Stimulated activated memory B cell treated with anti-CD40 and anti-IgM and Interleukin-4, amounts not matched to agents 10 μg/mL and 1 μg/mL and 100 μg/mL, for 72 hours (primary cell): ENCODE measurements at regions not wholly inside any gene's neighbourhood (a gene's known extent, or its start where the extent isn't known, plus 50 kb on each side); places are given as distances from the start of the nearest gene placed in this dataset.

Source experiments
- ATAC-seq: fragments of 150-1000 bp; cut with Tn5 transposase; 2 replicates; pipeline ENCODE4 v1.10.0; 2021
- H3K27ac Mint-ChIP-seq: one replicate; pipeline ENCODE4 v1.8.0; 2022; ENCODE audit warnings: mild to moderate bottlenecking, mixed read lengths
- H3K27me3 Mint-ChIP-seq: one replicate; pipeline ENCODE4 v1.8.0; 2022; ENCODE audit warnings: mixed read lengths
- H3K36me3 Mint-ChIP-seq: one replicate; pipeline ENCODE4 v1.8.0; 2022; ENCODE audit warnings: mixed read lengths
- H3K4me1 Mint-ChIP-seq: one replicate; pipeline ENCODE4 v1.8.0; 2022; ENCODE audit warnings: mixed read lengths
- H3K4me3 Mint-ChIP-seq: one replicate; pipeline ENCODE4 v1.8.0; 2022; ENCODE audit warnings: mild to moderate bottlenecking, moderate library complexity, mixed read lengths
- H3K9me3 Mint-ChIP-seq: one replicate; pipeline ENCODE4 v1.8.0; 2022; ENCODE audit warnings: mixed read lengths

GRCh38 chr18:75836516-75836915 lies 409.0 kb upstream of the SMIM21 start:
- no peak overlapping the region for H3K27ac Mint-ChIP-seq
- no peak for ATAC-seq

GRCh38 chr18:75831960-75832359 lies 404.5 kb upstream of the SMIM21 start:
- H3K27ac Mint-ChIP-seq = no peak overlapping the region
- H3K4me3 Mint-ChIP-seq = no peak overlapping the region

More at GRCh38 chr18:75836516-75836915, 409.0 kb upstream of the SMIM21 start:
- Mint-ChIP-seq H3K4me3 (no peak overlapping the region), H3K27me3 (no peaks in the 10 kb centered on the region), H3K9me3 (no peaks in the 10 kb centered on the region), H3K36me3 (no peaks in the 10 kb centered on the region), H3K4me1 (no peaks in the 10 kb centered on the region)

GRCh38 chr18:75830828-75831227 lies 403.3 kb upstream of the SMIM21 start:
- H3K4me3 Mint-ChIP-seq = no peak overlapping the region
- no peaks in the 10 kb centered on the region for H3K9me3 Mint-ChIP-seq
- no peak for ATAC-seq
- no peak overlapping the region for H3K27ac Mint-ChIP-seq
- H3K4me1 Mint-ChIP-seq = no peaks in the 10 kb centered on the region
- no peaks in the 10 kb centered on the region for H3K36me3 Mint-ChIP-seq
- no peaks in the 10 kb centered on the region for H3K27me3 Mint-ChIP-seq

More at GRCh38 chr18:75831960-75832359, 404.5 kb upstream of the SMIM21 start:
- H3K4me1 Mint-ChIP-seq = no peaks in the 10 kb centered on the region
- no peaks in the 10 kb centered on the region for H3K9me3 Mint-ChIP-seq
- no peaks in the 10 kb centered on the region for H3K27me3 Mint-ChIP-seq
- H3K36me3 Mint-ChIP-seq = no peaks in the 10 kb centered on the region
- no peak for ATAC-seq

- no peaks in the 10 kb centered on the region for H3K4me1 Mint-ChIP-seq
- H3K27me3 Mint-ChIP-seq = no peaks in the 10 kb centered on the region
- H3K9me3 Mint-ChIP-seq = no peaks in the 10 kb centered on the region
- H3K4me3 Mint-ChIP-seq = no peak overlapping the region
- H3K36me3 Mint-ChIP-seq = no peaks in the 10 kb centered on the region
- no peak for ATAC-seq
- H3K27ac Mint-ChIP-seq = no peak overlapping the region
Measured at GRCh38 chr18:75829091-75829490, 401.6 kb upstream of the SMIM21 start.

GRCh38 chr18:75828379-75828778 lies 400.9 kb upstream of the SMIM21 start:
- Mint-ChIP-seq H3K4me3 (no peak overlapping the region), H3K27ac (no peak overlapping the region), H3K4me1 (no peaks in the 10 kb centered on the region), H3K27me3 (no peaks in the 10 kb centered on the region), H3K36me3 (no peaks in the 10 kb centered on the region), H3K9me3 (no peaks in the 10 kb centered on the region)
- ATAC-seq = no peak

GRCh38 chr18:75827751-75828287 lies 400.3 kb upstream of the SMIM21 start:
- no peak for ATAC-seq
- H3K27me3 Mint-ChIP-seq = no peaks in the 10 kb centered on the region
- no peaks in the 10 kb centered on the region for H3K36me3 Mint-ChIP-seq
- no peak overlapping the region for H3K4me3 Mint-ChIP-seq
- no peaks in the 10 kb centered on the region for H3K4me1 Mint-ChIP-seq
- H3K27ac Mint-ChIP-seq = no peak overlapping the region
- no peaks in the 10 kb centered on the region for H3K9me3 Mint-ChIP-seq

- H3K4me3 Mint-ChIP-seq = no peak overlapping the region
- ATAC-seq = no peak
- no peaks in the 10 kb centered on the region for H3K4me1 Mint-ChIP-seq
- H3K36me3 Mint-ChIP-seq = no peaks in the 10 kb centered on the region
- H3K9me3 Mint-ChIP-seq = peaks cover 3% of the 10 kb centered on the region
- H3K27ac Mint-ChIP-seq = no peak overlapping the region
- no peaks in the 10 kb centered on the region for H3K27me3 Mint-ChIP-seq
Measured at GRCh38 chr18:75824661-75825060, 397.2 kb upstream of the SMIM21 start.

GRCh38 chr18:75823471-75823870 lies 396.0 kb upstream of the SMIM21 start:
- Mint-ChIP-seq H3K4me1 (no peaks in the 10 kb centered on the region), H3K27ac (no peak overlapping the region), H3K4me3 (no peak overlapping the region), H3K36me3 (no peaks in the 10 kb centered on the region), H3K27me3 (no peaks in the 10 kb centered on the region), H3K9me3 (peaks cover 3% of the 10 kb centered on the region)
- ATAC-seq = no peak

- H3K27ac Mint-ChIP-seq = no peak overlapping the region
- no peak for ATAC-seq
- H3K36me3 Mint-ChIP-seq = no peaks in the 10 kb centered on the region
- H3K4me3 Mint-ChIP-seq = no peak overlapping the region
- H3K9me3 Mint-ChIP-seq = peaks cover 3% of the 10 kb centered on the region
- H3K27me3 Mint-ChIP-seq = no peaks in the 10 kb centered on the region
- no peaks in the 10 kb centered on the region for H3K4me1 Mint-ChIP-seq
Measured at GRCh38 chr18:75818383-75818782, 390.9 kb upstream of the SMIM21 start.

GRCh38 chr18:75815767-75816166 lies 388.3 kb upstream of the SMIM21 start:
- no peak overlapping the region for H3K27ac Mint-ChIP-seq
- no peaks in the 10 kb centered on the region for H3K27me3 Mint-ChIP-seq
- H3K9me3 Mint-ChIP-seq = peaks cover 3% of the 10 kb centered on the region
- no peak overlapping the region for H3K4me3 Mint-ChIP-seq
- H3K36me3 Mint-ChIP-seq = no peaks in the 10 kb centered on the region
- no peaks in the 10 kb centered on the region for H3K4me1 Mint-ChIP-seq
- ATAC-seq = no peak

- no peak overlapping the region for H3K27ac Mint-ChIP-seq
- no peak overlapping the region for H3K4me3 Mint-ChIP-seq
- ATAC-seq = no peak
- H3K4me1 Mint-ChIP-seq = no peaks in the 10 kb centered on the region
- no peaks in the 10 kb centered on the region for H3K36me3 Mint-ChIP-seq
- no peaks in the 10 kb centered on the region for H3K27me3 Mint-ChIP-seq
- H3K9me3 Mint-ChIP-seq = no peaks in the 10 kb centered on the region
Measured at GRCh38 chr18:75812761-75813160, 385.3 kb upstream of the SMIM21 start.

- H3K4me1 Mint-ChIP-seq = no peaks in the 10 kb centered on the region
- no peaks in the 10 kb centered on the region for H3K36me3 Mint-ChIP-seq
- no peaks in the 10 kb centered on the region for H3K27me3 Mint-ChIP-seq
- no peak for ATAC-seq
- H3K27ac Mint-ChIP-seq = no peak overlapping the region
- no peak overlapping the region for H3K4me3 Mint-ChIP-seq
- no peaks in the 10 kb centered on the region for H3K9me3 Mint-ChIP-seq
Measured at GRCh38 chr18:75810961-75811551, 383.6 kb upstream of the SMIM21 start.

- Mint-ChIP-seq H3K9me3 (no peaks in the 10 kb centered on the region), H3K27ac (no peak overlapping the region)
Measured at GRCh38 chr18:75810516-75810915, 383.0 kb upstream of the SMIM21 start.

GRCh38 chr18:75809926-75810255 lies 382.4 kb upstream of the SMIM21 start:
- Mint-ChIP-seq H3K4me3 (no peak overlapping the region), H3K27ac (no peak overlapping the region), H3K4me1 (no peaks in the 10 kb centered on the region), H3K27me3 (no peaks in the 10 kb centered on the region), H3K36me3 (no peaks in the 10 kb centered on the region), H3K9me3 (no peaks in the 10 kb centered on the region)
- ATAC-seq = no peak

More at GRCh38 chr18:75810516-75810915, 383.0 kb upstream of the SMIM21 start:
- Mint-ChIP-seq H3K4me1 (no peaks in the 10 kb centered on the region), H3K36me3 (no peaks in the 10 kb centered on the region), H3K27me3 (no peaks in the 10 kb centered on the region), H3K4me3 (no peak overlapping the region)
- ATAC-seq = no peak

- Mint-ChIP-seq H3K27ac (no peak overlapping the region), H3K4me3 (no peak overlapping the region), H3K27me3 (no peaks in the 10 kb centered on the region), H3K4me1 (no peaks in the 10 kb centered on the region), H3K36me3 (no peaks in the 10 kb centered on the region), H3K9me3 (no peaks in the 10 kb centered on the region)
- no peak for ATAC-seq
Measured at GRCh38 chr18:75809151-75809925, 381.8 kb upstream of the SMIM21 start.

- no peaks in the 10 kb centered on the region for H3K9me3 Mint-ChIP-seq
- no peak overlapping the region for H3K4me3 Mint-ChIP-seq
- H3K27ac Mint-ChIP-seq = no peak overlapping the region
- H3K27me3 Mint-ChIP-seq = no peaks in the 10 kb centered on the region
- ATAC-seq = no peak
- H3K36me3 Mint-ChIP-seq = no peaks in the 10 kb centered on the region
- H3K4me1 Mint-ChIP-seq = no peaks in the 10 kb centered on the region
Measured at GRCh38 chr18:75805265-75805664, 377.8 kb upstream of the SMIM21 start.
